ENCODE measurements at regions not wholly inside any gene's neighbourhood (a gene's known extent, or its start where the extent isn't known, plus 50 kb on each side); places are given as distances from the start of the nearest gene placed in this dataset.
"Not testable (repeated sequence)": the region's sequence is repeated elsewhere in the genome, so short reads cannot be mapped to it uniquely, and the experiment has no call there.

- no peak overlapping the region for H3K4me3 ChIP-seq (ENCODE audit: low read length)
- DNase-seq (ENCODE audit: low read depth, low spot score), result no peak
These were observed 596.2 kb upstream of the DPPA4 start for GRCh38 chr3:109933576-109933975.

- H3K4me3 ChIP-seq (ENCODE audit: low read length), result no peak overlapping the region
- no peak for DNase-seq (ENCODE audit: low read depth, low spot score)
These were observed 602.5 kb upstream of the DPPA4 start for GRCh38 chr3:109939817-109940216.

DNA sequence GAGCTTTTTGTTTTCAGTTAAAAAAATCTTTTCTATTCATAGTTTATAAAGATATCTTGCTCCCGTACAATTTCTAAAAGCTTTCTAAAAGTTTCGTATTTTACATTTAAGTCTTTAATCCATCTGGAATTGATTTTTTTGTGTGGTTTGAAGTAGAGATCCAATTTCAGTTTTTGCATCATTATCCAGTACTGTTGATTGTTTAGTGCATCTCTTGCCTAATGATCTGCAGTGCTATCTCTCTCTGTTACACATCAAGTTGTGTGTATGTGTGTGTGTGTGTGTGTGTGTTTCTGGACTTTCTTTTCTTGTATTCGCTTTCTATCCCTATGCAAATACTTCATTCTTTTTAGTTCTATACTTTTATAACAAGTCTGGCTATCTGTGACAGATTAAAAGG lies 605.8 kb upstream of the DPPA4 start:
- H3K4me3 ChIP-seq (ENCODE audit: low read length), result no peak overlapping the region
- DNase-seq (ENCODE audit: low read depth, low spot score), result no peak

- H3K4me3 ChIP-seq (ENCODE audit: low read length), result no peak overlapping the region
- DNase-seq (ENCODE audit: low read depth, low spot score), result no peak
These were observed 607.5 kb upstream of the DPPA4 start for GRCh38 chr3:109944836-109945235.

DNA sequence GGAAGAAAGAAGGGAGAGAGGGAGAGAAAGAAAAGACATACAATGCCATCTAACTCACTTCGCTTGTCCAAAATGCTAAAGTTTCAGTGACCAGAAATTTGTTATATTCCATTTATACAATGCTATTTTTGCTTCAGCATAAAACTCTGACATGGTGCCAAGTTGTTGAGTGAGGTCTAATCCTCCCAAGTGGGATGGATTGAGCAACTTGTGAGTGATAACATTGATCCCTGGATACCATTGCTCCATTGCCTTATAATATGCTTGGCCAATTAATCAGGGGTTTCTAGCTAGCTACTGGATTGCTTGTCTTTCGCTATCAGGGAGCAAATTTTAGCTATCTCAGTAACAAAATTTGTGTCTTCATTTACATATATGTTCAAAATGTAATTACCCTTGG lies 615.6 kb upstream of the DPPA4 start:
- H3K4me3 ChIP-seq (ENCODE audit: low read length), result no peak overlapping the region
- no peak for DNase-seq (ENCODE audit: low read depth, low spot score)

GRCh38 chr3:109963831-109964230 lies 626.5 kb upstream of the DPPA4 start:
- DNase-seq (ENCODE audit: low read depth, low spot score), result no peak
- no peak overlapping the region for H3K4me3 ChIP-seq (ENCODE audit: low read length)

DNA sequence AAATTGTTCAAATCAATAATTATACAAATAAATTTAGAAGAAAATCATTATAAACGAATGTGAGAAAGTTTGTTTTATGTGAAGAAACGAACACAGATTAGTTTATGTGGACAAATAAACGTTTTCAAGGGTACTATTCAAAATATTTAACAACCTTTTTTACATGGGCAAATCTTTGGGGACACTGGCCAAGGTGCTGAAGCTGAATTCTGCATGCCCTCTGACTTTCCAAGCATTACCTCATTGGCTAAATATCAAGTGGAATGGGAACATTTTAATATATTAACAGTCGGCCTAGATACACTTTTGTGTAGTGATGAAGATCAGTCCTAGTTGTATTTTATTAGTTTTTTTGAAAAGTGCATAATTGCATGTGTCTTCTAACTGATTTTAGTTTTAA lies 636.4 kb upstream of the DPPA4 start:
- no peak overlapping the region for H3K4me3 ChIP-seq (ENCODE audit: low read length)
- no peak for DNase-seq (ENCODE audit: low read depth, low spot score)

DNA sequence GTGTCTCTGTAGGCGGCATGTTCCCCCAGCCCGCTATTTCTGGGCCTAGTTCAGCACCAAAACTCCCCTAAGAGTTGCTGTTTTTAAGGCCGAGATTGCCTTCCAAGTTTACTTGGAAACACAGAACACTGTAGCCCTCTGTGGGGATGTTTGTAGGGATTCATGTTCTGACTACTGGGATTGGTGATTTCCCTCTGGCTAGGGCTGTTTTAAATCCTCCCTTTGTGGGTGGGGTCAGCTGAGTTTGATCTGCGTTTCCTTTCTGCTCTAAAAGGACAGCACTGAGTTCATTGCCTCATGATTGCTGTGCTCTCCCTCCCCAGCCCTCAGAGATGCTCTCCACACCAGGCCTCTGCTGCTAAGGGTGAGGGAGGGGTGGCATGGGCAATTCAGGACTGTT lies 640.6 kb upstream of the DPPA4 start:
- H3K4me3 ChIP-seq (ENCODE audit: low read length), result no peak overlapping the region
- DNase-seq (ENCODE audit: low read depth, low spot score), result no peak

DNA sequence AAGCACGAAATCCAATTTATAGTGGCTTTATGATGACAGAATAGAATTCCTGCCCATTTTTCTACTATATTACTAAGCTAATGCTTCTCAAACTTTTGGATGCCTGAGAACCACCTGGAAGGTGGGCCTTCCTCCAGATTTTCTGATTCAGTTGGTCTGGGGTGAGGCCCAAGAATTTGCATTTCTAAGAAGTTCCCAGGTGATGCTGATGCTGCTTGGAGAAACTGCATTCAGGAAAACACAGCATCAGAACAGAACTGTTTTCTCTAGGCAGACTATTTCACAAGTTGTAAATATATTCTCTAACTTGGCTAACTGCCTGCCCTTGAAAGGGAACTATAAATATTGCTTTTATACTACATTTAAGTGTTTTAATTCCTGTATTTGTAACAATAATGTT lies 644.9 kb upstream of the DPPA4 start:
- no peak for DNase-seq (ENCODE audit: low read depth, low spot score)
- H3K4me3 ChIP-seq (ENCODE audit: low read length), result no peak overlapping the region

- DNase-seq (ENCODE audit: low read depth, low spot score), result no peak
- H3K4me3 ChIP-seq (ENCODE audit: low read length), result no peak overlapping the region
These were observed 647.6 kb upstream of the DPPA4 start for GRCh38 chr3:109984976-109985375.

DNA sequence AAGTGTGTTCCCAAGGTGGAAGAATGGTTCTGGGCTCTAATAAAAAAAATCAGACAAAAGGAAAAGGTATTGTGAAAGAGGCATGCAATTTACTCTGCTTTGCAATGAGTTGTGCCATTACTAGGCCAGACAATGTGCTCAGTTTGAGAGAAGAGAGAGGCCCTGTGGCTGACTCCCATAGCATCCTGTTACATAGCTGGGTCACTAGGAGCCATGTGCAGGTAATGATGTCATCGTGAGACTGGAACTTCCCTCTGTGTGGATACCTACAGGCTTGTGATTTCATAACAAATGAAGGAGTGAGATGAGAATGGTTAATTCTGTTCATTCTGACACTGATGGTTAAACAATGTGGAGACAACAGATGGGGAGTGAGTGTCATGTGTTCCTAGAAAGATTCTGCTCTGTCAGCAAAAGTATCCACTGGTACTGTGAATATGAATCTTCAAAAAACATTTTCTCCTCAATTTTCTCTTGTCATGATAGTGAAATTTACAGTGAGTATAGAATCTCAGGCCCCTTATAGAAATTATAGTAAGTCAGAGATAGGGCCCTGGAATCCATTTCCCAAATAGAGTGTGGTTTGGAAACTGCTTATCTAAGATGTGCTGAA lies 648.7 kb upstream of the DPPA4 start:
- no peak overlapping the region for H3K4me3 ChIP-seq (ENCODE audit: low read length)
- DNase-seq (ENCODE audit: low read depth, low spot score), result no peak

- DNase-seq (ENCODE audit: low read depth, low spot score), result no peak
- no peak overlapping the region for H3K4me3 ChIP-seq (ENCODE audit: low read length)
These were observed 657.5 kb upstream of the DPPA4 start for GRCh38 chr3:109994853-109995252.

GRCh38 chr3:109995377-109995776 lies 658.0 kb upstream of the DPPA4 start:
- H3K4me3 ChIP-seq (ENCODE audit: low read length), result no peak overlapping the region
- no peak for DNase-seq (ENCODE audit: low read depth, low spot score)

DNA sequence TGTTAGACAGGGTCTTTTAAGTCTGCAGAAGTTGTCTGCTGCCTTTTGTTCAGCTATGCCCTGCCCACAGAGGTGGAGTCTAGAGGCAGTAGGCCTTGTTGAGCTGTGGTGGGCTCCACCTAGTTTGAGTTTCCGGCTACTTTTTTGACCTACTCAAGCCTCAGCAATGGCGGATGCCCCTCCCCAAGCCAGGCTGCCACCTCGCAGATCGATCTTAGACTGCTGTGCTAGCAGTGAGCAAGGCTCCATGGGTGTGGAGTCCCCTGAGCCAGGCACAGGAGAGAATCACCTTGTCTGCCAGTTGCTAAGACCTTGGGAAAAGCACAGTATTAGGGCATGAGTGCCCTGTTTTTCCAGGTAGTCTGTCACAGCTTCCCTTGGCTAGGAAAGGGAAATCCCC lies 664.6 kb upstream of the DPPA4 start:
- DNase-seq (ENCODE audit: low read depth, low spot score); H3K4me3 ChIP-seq (ENCODE audit: low read length): not testable (repeated sequence)

- no peak for DNase-seq (ENCODE audit: low read depth, low spot score)
- no peak overlapping the region for H3K4me3 ChIP-seq (ENCODE audit: low read length)
These were observed 669.6 kb upstream of the DPPA4 start for GRCh38 chr3:110006913-110007312.

GRCh38 chr3:110015231-110015963 lies 678.1 kb upstream of the DPPA4 start:
- no peak for DNase-seq (ENCODE audit: low read depth, low spot score)
- no peak overlapping the region for H3K4me3 ChIP-seq (ENCODE audit: low read length)

GRCh38 chr3:110016235-110016815 lies 679.0 kb upstream of the DPPA4 start:
- no peak overlapping the region for H3K4me3 ChIP-seq (ENCODE audit: low read length)
- DNase-seq (ENCODE audit: low read depth, low spot score), result no peak

GRCh38 chr3:110017304-110017703 lies 680.0 kb upstream of the DPPA4 start:
- H3K4me3 ChIP-seq (ENCODE audit: low read length), result no peak overlapping the region
- no peak for DNase-seq (ENCODE audit: low read depth, low spot score)

DNA sequence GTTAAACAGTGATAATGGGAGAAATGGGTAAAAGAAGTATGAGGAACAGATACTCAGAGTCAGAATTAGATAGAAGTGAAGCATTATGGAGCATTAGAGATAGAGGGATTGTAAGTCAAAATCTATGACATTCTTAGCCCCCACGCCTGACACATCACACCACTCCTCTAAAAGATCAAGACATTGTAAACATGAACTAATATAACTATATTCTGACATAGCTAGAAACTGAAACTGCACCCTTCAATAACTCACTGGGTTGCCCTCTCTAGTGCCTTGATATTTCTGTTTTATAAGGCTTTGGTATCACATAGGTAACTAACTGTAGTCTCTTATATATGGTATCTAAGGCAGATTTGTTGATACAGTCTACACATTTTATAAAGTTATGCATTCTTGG lies 684.3 kb upstream of the DPPA4 start:
- no peak for DNase-seq (ENCODE audit: low read depth, low spot score)
- no peak overlapping the region for H3K4me3 ChIP-seq (ENCODE audit: low read length)

DNA sequence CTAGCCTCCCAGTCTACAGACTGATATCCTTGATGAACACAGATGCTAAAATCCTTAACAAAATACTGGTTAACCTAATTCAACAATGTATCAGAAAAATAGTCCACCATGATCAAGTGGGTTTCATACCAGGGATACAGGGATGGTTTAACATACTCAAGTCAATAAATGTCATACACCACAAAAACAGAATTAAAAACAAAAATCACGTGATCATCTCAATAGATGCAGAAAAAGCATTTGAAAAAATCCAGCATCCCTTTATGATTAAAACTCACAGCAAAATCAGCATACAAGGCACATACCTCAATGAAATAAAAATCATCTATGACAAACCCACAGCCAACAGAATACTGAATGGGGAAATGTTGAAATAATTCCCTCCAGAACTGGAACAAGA lies 685.7 kb upstream of the DPPA4 start:
- H3K4me3 ChIP-seq (ENCODE audit: low read length); DNase-seq (ENCODE audit: low read depth, low spot score): not testable (repeated sequence)

- no peak overlapping the region for H3K4me3 ChIP-seq (ENCODE audit: low read length)
- DNase-seq (ENCODE audit: low read depth, low spot score), result no peak
These were observed 689.1 kb upstream of the DPPA4 start for GRCh38 chr3:110026421-110026820.
